ENCODE measurements at regions not wholly inside any gene's neighbourhood (a gene's known extent, or its start where the extent isn't known, plus 50 kb on each side); places are given as distances from the start of the nearest gene placed in this dataset.

- no peak for DNase-seq (ENCODE audit: low spot score)
Measured at GRCh38 chr14:26395726-26396125, 202.1 kb downstream of the NOVA1 start.

GRCh38 chr14:26394150-26394810, 203.6 kb downstream of the NOVA1 start:
- no peak for DNase-seq (ENCODE audit: low spot score)

- DNase-seq (ENCODE audit: low spot score), result no peak
Measured at GRCh38 chr14:26392498-26392897, 205.3 kb downstream of the NOVA1 start.

GRCh38 chr14:26389646-26390508, 208.0 kb downstream of the NOVA1 start:
- peak; percentile 5 for DNase-seq (ENCODE audit: low spot score)

GRCh38 chr14:26385310-26385709, 212.5 kb downstream of the NOVA1 start:
- DNase-seq (ENCODE audit: low spot score), result no peak

- DNase-seq (ENCODE audit: low spot score), result no peak
Measured at GRCh38 chr14:26382901-26383685, 214.7 kb downstream of the NOVA1 start.

GRCh38 chr14:26381405-26381804, 216.4 kb downstream of the NOVA1 start:
- DNase-seq (ENCODE audit: low spot score), result no peak

- DNase-seq (ENCODE audit: low spot score), result no peak
Measured at GRCh38 chr14:26380637-26381036, 217.2 kb downstream of the NOVA1 start.

- DNase-seq (ENCODE audit: low spot score), result no peak
Measured at GRCh38 chr14:26379951-26380350, 217.9 kb downstream of the NOVA1 start.

- no peak for DNase-seq (ENCODE audit: low spot score)
Measured at GRCh38 chr14:26377150-26377549, 220.7 kb downstream of the NOVA1 start.

- no peak for DNase-seq (ENCODE audit: low spot score)
Measured at GRCh38 chr14:26370115-26370514, 227.7 kb downstream of the NOVA1 start.

- DNase-seq (ENCODE audit: low spot score), result no peak
Measured at GRCh38 chr14:26363689-26364088, 234.1 kb downstream of the NOVA1 start.

GRCh38 chr14:26344596-26344995, 253.2 kb downstream of the NOVA1 start:
- DNase-seq (ENCODE audit: low spot score), result no peak

GRCh38 chr14:26339381-26339780, 258.5 kb downstream of the NOVA1 start:
- DNase-seq (ENCODE audit: low spot score), result no peak

GRCh38 chr14:26338231-26338630, 259.6 kb downstream of the NOVA1 start:
- DNase-seq (ENCODE audit: low spot score), result no peak

- no peak for DNase-seq (ENCODE audit: low spot score)
Measured at GRCh38 chr14:26334288-26334687, 263.5 kb downstream of the NOVA1 start.

- DNase-seq (ENCODE audit: low spot score), result no peak
Measured at GRCh38 chr14:26332966-26333365, 264.9 kb downstream of the NOVA1 start.

GRCh38 chr14:26330982-26331381, 266.9 kb downstream of the NOVA1 start:
- no peak for DNase-seq (ENCODE audit: low spot score)

GRCh38 chr14:26328791-26329190, 269.0 kb downstream of the NOVA1 start:
- no peak for DNase-seq (ENCODE audit: low spot score)

GRCh38 chr14:26323869-26324268, 274.0 kb downstream of the NOVA1 start:
- DNase-seq (ENCODE audit: low spot score), result no peak

GRCh38 chr14:26320886-26321285, 276.9 kb downstream of the NOVA1 start:
- DNase-seq (ENCODE audit: low spot score), result no peak

- DNase-seq (ENCODE audit: low spot score), result no peak
Measured at GRCh38 chr14:26319139-26319864, 278.5 kb downstream of the NOVA1 start.

All from AG08396 (cell line).